ENCODE measurements at regions not wholly inside any gene's neighbourhood (a gene's known extent, or its start where the extent isn't known, plus 50 kb on each side); places are given as distances from the start of the nearest gene placed in this dataset.

GRCh38 chr14:98564541-98564940 lies 707.5 kb downstream of the BCL11B start:
- Mint-ChIP-seq H3K27me3 (ENCODE audit: low read depth, poor library complexity) (peaks cover 73% of the 10 kb centered on the region), H3K9me3 (peaks cover 13% of the 10 kb centered on the region), H3K36me3 (ENCODE audit: low read depth) (no peaks in the 10 kb centered on the region), H3K4me3 (no peak overlapping the region), H3K4me1 (peaks cover 59% of the 10 kb centered on the region), H3K27ac (no peak overlapping the region)
- TF ChIP-seq CTCF (IDR thresholded peaks at IDR 0.05), result no peak
- no peak for DNase-seq

- peaks cover 66% of the 10 kb centered on the region for H3K27me3 Mint-ChIP-seq (ENCODE audit: low read depth, poor library complexity)
- H3K27ac Mint-ChIP-seq, result no peak overlapping the region
- peaks cover 12% of the 10 kb centered on the region for H3K4me1 Mint-ChIP-seq
- H3K4me3 Mint-ChIP-seq, result no peak overlapping the region
- DNase-seq, result no peak
- peaks cover 46% of the 10 kb centered on the region for H3K9me3 Mint-ChIP-seq
- no peak for TF ChIP-seq CTCF (IDR thresholded peaks at IDR 0.05)
- H3K36me3 Mint-ChIP-seq (ENCODE audit: low read depth), result peaks cover 5% of the 10 kb centered on the region
Observed at GRCh38 chr14:98571104-98571503, 700.9 kb downstream of the BCL11B start.

- DNase-seq, result no peak
- Mint-ChIP-seq H3K36me3 (ENCODE audit: low read depth) (peaks cover 5% of the 10 kb centered on the region), H3K9me3 (peaks cover 46% of the 10 kb centered on the region), H3K27me3 (ENCODE audit: low read depth, poor library complexity) (peaks cover 51% of the 10 kb centered on the region), H3K27ac (no peak overlapping the region), H3K4me1 (peaks cover 12% of the 10 kb centered on the region), H3K4me3 (no peak overlapping the region)
- no peak for TF ChIP-seq CTCF (IDR thresholded peaks at IDR 0.05)
Observed at GRCh38 chr14:98573082-98573481, 698.9 kb downstream of the BCL11B start.

GRCh38 chr14:98576463-98576862 lies 695.5 kb downstream of the BCL11B start:
- H3K9me3 Mint-ChIP-seq, result peaks cover 17% of the 10 kb centered on the region
- no peak for TF ChIP-seq CTCF (IDR thresholded peaks at IDR 0.05)
- no peaks in the 10 kb centered on the region for H3K4me1 Mint-ChIP-seq
- DNase-seq, result no peak
- no peak overlapping the region for H3K27ac Mint-ChIP-seq
- peaks cover under 1% of the 10 kb centered on the region for H3K36me3 Mint-ChIP-seq (ENCODE audit: low read depth)
- H3K4me3 Mint-ChIP-seq, result no peak overlapping the region
- H3K27me3 Mint-ChIP-seq (ENCODE audit: low read depth, poor library complexity), result peaks cover 38% of the 10 kb centered on the region

- Mint-ChIP-seq H3K27ac (no peak overlapping the region), H3K4me1 (no peaks in the 10 kb centered on the region), H3K4me3 (no peak overlapping the region), H3K36me3 (ENCODE audit: low read depth) (no peaks in the 10 kb centered on the region), H3K9me3 (no peaks in the 10 kb centered on the region), H3K27me3 (ENCODE audit: low read depth, poor library complexity) (peaks cover 43% of the 10 kb centered on the region)
- no peak for TF ChIP-seq CTCF (IDR thresholded peaks at IDR 0.05)
- no peak for DNase-seq
Observed at GRCh38 chr14:98578204-98578603, 693.8 kb downstream of the BCL11B start.

GRCh38 chr14:98579140-98579539 lies 692.9 kb downstream of the BCL11B start:
- TF ChIP-seq CTCF (IDR thresholded peaks at IDR 0.05), result no peak
- Mint-ChIP-seq H3K9me3 (no peaks in the 10 kb centered on the region), H3K4me3 (no peak overlapping the region), H3K36me3 (ENCODE audit: low read depth) (no peaks in the 10 kb centered on the region), H3K27me3 (ENCODE audit: low read depth, poor library complexity) (peaks cover 42% of the 10 kb centered on the region), H3K4me1 (no peaks in the 10 kb centered on the region), H3K27ac (no peak overlapping the region)
- no peak for DNase-seq

Data from nephron progenitor cell (in vitro differentiated cells).